GM12872 (cell line): ENCODE measurements at regions not wholly inside any gene's neighbourhood (a gene's known extent, or its start where the extent isn't known, plus 50 kb on each side); places are given as distances from the start of the nearest gene placed in this dataset.

Source experiments
- CTCF ChIP-seq: IDR thresholded peaks from 3 replicates; pipeline ENCODE4 v1.5.1; 2011; ENCODE audit warnings: low read depth, mild to moderate bottlenecking, low read length, moderate library complexity; ENCODE audit not compliant: insufficient read depth

DNA sequence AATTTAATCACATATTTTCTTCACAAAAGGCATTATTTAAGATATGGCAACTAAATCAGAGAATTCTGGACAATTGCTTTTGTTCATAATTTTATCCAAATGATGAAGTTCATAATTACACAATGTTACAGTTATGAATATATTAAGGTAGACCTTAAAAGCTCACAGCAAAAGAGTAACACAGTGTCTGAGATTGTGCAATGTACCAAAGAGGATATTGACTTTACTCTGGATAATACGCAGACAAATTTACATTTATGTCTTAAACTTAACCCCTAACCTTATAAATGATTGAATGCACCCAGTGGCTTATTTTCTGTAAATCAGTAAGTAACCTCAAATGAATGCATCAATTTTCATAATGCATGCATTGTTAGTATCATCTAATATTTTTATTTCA, 216.2 kb upstream of the SAMSN1 start:
- TF ChIP-seq CTCF: no peak

- TF ChIP-seq CTCF: no peak
Observed at GRCh38 chr21:14759285-14759684, 213.2 kb upstream of the SAMSN1 start.

DNA sequence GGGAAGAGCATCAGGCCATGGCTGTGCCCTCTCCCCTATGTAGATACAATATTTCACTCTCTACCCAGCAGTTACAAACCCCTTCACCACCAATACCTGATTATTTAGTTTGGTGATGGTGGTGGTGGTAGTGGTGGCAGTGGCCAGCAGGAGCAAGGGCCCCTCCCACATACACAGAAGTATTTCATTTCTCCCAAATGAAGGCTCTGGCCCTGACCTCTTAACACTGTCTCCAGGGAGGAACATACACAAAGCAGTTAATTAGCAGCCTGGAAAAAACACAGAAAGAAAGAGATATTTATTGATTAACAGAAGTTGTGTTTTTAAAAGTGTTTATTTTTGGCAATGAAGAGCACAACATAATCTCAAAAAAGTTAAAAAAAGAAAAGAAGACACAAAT, 212.7 kb upstream of the SAMSN1 start:
- no peak for TF ChIP-seq CTCF

- no peak for TF ChIP-seq CTCF
Observed at GRCh38 chr21:14757533-14758327, 211.6 kb upstream of the SAMSN1 start.

GRCh38 chr21:14755086-14755485, 209.0 kb upstream of the SAMSN1 start:
- no peak for TF ChIP-seq CTCF

- no peak for TF ChIP-seq CTCF
Observed at GRCh38 chr21:14754682-14755081, 208.6 kb upstream of the SAMSN1 start.

GRCh38 chr21:14754259-14754604, 208.1 kb upstream of the SAMSN1 start:
- no peak for TF ChIP-seq CTCF
